HG03175 (cell line): ENCODE measurements at regions not wholly inside any gene's neighbourhood (a gene's known extent, or its start where the extent isn't known, plus 50 kb on each side); places are given as distances from the start of the nearest gene placed in this dataset.

Source experiments
- ATAC-seq: cut with Tn5 transposase; IDR thresholded peaks from one replicate; pipeline ENCODE4 v1.9.1; 2021; ENCODE audit warnings: mild to moderate bottlenecking, moderate library complexity; ENCODE audit not compliant: unreplicated experiment

DNA sequence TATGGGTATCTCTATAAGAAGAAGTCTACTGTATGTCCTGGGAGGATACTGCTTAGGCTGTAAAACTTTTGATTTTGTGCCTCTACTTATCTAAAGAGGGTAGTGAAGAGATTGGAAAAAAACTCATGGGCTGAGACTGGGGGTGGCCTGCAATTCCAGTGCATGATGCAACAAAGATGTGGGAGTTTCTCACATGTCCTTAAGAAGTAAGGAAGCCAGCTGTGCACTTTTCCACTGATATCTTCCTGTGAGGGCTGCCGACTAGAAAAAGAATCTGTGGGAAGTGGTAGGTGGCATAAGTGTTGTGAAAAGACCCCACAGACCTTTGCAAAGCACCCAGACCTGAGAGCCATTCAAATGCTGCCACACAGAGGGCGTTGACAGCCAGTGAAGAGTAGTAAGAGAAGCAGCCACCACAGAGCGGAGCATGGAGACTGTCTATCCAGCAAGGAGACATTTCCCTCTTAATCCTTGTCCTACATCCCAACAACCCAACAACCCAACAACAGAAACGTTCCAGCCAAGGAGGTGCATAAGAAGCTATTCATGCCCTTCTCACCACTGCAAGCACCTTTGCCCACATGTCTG, 65.1 kb downstream of the PFDN4 start:
- ATAC-seq, result no peak

DNA sequence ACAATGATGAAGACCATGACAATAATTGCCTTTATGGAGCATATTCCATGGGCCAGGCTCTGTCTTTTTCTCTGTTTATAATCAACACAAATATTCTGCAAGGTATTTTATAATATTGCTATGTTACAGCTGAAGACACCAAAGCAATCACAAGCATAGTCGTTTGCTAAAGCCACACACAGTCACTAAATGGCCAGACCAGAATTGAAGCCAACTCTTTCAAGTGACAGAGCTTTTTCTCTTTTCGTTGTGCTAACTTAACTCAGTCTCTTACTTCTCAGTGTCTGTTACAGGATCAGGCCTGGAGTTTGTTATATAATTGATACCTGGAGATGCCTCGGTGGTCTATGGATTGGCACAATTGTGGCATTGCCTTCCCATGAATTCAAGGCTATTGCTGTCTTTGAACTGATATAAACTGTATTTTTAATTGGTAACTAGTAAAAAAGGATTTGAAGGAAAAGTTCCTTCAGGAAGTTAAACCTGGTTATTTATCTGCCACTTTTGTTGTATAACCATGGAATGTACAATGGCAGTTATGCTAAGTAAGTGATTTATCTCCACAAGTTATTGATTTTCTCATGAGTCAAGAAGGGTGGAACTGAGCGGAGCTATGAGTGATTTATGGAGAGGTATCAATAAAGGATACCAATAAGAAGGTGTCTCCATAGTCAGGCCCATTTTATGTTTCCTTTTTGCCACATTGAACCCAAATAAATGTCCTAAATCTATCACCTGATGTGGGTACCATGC, 67.6 kb downstream of the PFDN4 start:
- ATAC-seq, result no peak

DNA sequence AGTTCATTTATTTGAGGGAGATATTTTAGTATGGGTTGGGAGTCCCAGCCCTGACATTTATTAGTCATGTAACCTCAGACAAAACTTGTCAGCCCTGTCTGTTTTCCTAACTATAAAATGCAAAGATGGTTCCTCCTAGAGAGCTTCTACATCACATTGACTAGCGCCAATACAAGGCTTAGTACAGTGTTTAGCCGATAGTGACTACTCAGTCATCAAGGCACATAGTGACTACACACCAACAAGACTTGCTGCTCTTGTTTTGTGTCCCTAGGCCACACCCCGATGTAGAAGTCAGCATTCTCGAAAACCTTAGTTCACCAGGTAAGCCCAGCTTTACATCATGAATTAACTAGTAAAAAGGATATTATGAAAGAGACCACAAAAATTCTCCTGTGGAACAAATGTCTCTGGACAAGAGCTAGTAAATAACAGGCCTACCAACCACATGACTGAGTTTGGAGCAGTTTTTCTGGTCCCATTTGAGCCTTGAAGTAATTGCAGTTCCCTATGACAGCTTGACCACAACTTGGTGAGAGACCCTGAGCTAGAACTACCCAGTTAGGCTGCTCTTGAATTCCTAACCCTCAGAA, 68.8 kb downstream of the PFDN4 start:
- ATAC-seq, result no peak

DNA sequence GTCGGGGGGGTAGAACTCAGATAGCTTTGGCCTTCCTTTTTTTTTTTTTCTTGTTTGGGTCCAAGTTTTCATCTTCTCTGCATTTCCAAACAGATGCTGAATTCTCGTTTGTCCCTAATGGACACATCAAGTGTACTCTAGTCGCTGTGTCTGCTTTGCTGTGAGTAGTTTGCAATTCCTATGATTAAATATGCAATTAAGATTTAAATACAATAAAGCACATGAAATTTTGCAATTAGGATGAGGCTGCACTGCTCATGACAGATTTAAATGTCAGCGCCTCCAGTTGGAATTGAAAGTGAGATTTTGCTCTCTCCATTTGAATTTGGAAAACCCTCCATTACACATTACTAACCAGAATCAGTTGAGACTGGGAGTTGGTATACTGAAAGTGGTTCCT, 70.4 kb downstream of the PFDN4 start:
- no peak for ATAC-seq

DNA sequence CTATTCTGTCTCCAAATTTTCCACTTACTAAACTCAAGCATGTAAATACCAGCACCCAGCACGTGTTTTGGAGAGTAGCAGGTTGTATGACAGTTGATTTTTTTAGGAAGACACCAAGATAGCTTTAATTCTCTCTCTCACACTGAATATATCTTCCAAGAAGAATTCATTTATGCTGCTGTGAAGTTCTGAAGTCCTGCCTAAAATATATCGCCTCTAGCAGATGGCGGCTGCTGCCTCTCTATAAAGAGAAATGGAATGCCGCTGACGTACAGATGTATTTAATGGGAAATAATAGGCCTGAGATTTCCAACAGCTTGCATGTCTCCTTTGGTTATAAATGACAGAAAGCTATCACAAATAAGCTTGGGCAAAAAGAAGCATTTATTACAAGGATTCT, 74.7 kb downstream of the PFDN4 start:
- no peak for ATAC-seq

DNA sequence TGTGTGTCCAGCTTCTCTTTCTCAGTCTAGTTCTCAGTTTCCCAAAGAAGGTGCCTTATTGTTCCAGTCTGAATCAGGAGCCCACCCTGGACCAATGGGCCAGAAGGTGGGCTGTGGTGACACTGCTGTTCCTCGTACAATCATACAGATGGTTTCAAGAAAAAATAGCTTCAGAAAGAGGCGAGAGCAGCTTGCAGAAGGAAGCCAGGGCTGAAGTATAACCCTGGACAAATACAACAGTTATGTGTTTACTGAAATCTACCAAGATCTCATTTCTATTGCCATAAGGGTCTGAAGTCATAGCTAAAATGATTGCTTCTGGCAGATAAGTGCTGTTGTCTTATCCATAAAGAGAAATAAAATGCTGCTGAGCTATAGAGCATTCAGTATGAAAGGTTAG, 75.4 kb downstream of the PFDN4 start:
- no peak for ATAC-seq

DNA sequence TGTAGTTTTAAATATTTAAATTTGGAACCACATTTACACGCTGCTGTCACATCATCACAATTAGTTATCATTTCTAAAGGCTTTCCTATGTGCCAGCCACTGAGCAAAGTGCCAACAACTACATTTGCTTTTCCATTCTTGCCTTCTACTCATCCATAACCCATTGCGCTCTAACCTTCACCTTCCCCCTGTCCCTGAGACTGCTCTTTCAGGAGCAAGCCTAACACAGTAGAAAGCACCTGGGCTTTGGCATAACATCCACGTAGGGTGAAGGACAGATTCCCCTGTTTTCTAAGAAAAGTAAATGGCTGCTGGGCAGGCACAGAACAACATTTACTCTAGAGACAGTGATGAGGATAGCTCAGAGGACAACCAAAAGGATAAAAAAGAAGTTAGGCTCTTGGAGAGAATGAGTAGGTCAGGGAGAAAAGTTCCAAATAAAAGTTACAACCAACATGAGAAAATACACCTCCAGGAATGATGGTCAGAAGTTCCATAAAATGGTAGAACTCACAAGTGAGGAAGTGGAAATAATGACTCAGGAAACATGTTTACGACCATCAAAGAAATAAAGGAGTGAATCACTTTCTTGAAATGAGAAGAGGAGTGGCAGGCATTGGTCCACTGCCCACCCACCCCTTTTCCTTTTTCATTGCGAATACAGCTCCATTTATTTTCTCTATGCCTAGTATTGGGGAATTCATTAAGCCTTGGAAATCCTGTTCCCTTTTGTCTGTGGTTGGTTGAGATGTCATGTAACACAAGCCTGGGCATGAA, 77.2 kb downstream of the PFDN4 start:
- no peak for ATAC-seq

DNA sequence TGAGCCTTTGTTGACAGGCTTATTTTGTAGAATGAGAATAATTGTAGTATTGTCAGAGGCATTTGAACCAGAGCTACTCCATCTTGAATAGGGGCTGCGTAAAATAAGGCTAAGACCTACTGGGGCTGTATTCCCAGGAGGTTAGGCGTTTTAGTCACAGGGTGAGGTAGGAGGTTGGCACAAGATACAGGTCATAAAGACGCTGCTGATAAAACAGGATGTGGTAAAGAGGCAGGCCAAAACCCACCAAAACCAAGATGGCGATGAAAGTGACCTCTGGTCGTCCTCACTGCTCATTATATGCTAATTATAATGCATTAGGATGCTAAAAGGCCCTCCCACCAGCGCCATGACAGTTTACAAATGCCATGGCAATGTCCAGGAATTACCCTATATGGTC, 82.7 kb downstream of the PFDN4 start:
- ATAC-seq, result no peak

DNA sequence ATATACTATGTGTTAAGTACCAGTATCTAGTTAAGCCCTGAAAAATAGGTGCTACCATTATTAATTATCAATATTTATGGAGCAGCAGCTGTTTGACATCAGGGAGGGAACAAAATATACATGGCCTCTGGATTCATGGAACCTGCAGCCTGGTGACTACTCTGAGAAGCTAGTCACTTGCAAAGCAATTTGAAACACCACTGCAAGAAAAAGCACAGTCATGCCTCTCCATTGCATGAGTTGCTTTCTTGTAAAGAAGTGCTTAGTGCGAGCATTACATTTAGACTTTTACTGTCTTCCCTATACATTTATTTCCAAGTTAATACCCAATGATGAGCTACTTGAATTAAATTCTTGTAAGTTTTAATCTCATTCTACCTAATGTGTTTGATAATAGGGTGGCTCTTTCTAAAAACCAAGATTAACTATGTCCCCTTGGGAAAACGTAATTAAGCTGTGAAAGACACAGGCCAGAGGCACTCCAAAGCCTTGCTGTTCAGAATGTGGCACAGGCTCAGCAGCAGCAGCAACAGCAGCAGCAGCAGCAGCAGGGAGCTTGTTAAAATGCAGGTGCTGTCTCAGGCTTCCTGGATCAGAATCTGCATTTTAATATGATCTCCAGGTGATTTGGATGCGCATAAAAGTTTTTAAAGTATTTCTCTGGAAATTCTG, 83.6 kb downstream of the PFDN4 start:
- no peak for ATAC-seq

DNA sequence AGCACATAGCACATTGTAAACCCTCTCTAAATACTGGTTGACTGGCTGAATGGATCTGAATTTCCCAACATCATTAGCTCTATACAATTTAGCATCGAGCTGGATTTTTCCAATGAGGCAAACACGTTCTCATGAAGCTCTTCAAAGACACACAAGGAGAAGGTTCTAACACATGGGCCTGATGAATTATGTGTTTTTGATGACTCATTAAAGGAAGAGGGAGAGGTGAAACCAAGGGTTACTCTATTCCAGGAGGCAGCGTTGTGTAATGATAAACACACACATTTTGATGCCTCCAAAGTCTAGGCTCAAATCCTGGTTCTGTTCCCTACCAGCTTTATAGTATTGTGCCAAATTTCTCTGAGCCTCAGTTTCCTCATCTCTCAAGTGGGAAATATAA, 84.3 kb downstream of the PFDN4 start:
- no peak for ATAC-seq

DNA sequence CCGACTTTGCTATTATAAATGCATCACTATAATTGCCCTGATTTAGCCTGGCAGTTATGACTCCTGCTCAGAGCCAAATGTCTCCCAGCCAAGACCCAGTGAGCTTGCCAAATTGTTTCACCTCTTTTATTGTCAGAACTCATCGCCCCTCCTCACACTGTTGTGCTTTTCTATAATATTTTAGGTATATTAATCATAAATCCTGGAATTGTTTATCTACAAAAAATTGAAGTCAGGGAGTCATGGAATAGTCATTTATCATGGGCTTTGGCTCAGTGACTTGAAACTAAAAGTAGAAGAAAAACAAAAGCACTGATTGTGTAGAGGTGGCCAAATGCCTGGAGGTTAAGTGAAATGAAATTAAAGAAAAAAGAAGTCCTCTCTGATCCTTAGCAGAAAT, 85.6 kb downstream of the PFDN4 start:
- ATAC-seq, result no peak

DNA sequence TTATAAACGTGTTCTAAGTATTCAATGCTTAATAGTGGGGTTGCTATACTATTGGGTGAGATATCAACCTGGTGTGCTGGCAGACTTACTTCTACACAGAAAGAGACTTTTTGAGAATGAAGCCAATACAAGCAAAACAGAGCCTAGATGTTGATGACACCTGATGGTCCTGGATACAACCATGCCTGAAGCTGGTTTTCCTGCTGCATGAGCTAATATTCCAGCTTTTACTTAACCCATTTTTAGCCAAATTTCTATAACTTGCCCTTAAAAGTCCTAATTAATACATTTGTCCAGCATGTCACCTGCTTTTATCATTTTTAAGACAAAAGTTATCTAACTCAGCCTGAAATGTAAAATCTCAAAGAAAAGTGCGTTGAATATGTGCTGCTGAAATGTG, 86.2 kb downstream of the PFDN4 start:
- no peak for ATAC-seq

DNA sequence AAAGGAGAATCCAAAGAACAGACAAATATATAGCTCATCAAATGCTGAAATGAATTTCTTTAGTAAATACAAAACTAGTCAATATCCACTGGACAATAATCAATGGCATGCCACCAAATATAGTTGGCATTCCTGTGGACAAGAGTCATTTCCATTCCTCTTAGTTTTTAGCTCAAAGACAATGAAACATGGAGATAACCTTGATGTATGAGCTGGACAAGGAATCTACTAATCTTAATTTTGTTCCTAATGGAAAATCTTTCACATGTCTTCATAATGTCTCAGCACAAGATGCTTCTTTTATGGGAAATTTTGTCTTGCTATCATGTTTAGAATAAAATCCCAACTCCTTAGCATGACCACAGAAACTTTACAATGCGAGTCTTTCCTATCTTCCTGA, 87.8 kb downstream of the PFDN4 start:
- no peak for ATAC-seq

DNA sequence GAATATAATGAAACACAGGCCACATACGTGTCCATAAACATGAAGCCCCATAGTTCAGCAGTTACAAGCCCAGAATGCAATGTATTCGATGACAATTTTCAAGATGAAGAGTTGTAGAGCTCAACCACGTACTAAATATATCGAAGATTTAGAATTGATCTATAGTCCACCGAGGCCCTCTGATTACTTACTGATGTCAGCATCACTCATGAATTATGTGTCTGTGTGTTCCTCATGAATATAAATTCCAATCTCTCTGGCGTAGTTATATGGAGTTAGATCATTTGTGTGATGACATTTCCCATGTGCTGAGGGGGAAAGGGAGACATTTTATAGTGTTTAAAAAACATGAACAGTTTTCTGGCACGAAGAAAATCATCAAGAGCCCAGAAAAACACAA, 97.5 kb downstream of the PFDN4 start:
- no peak for ATAC-seq

DNA sequence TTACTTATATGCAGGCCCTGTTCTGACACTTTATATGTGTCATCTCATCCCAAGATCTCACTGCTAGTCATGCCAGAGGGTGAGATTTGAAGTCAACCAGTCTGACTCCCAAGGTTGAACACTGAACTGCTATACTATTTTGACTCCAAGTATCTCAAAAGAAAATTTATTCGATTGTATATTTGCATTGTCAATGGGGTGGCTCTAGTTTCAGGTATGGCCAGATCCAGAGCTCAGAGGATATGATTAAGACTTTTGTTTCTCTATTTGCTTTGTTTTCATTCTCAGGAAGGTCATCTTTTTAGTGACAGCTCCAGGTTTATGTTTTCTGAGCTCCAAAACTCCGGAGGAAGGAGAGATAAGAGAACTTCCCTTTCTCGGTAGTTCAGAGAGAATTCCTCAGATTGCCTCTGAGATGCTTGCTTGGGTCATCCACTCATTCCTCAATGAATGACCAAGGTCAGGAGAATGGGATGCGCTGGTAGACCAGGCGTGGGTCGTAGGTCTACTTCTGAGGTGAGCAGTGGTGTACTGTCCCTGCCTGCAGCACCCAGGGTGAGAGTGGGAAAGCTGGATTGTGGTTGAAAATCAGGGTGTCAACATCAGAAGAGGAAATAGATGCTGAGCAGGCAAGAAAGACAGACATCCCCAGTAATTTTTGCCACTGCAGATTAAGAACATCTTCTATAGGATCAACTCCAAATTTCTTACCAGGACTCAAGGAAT, 99.3 kb downstream of the PFDN4 start:
- no peak for ATAC-seq

DNA sequence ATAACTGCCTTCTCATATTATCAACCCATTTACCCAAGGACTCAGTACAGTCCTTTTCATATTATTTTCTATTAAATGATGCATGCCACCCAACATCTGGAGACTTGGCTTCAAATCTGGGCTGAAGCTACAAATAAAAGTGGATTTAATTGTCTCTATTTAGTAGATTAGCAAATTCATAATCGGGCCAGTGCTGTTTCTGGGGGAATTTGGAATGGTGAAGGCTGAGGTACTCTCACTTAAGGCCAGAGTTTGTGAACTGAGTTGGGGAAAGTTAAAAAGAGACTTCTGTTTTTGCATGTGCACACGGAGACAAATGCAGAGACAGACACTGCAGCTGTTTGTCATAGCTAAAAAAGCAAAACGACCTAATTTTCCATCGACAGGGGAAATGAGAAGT, 100.9 kb downstream of the PFDN4 start:
- no peak for ATAC-seq

DNA sequence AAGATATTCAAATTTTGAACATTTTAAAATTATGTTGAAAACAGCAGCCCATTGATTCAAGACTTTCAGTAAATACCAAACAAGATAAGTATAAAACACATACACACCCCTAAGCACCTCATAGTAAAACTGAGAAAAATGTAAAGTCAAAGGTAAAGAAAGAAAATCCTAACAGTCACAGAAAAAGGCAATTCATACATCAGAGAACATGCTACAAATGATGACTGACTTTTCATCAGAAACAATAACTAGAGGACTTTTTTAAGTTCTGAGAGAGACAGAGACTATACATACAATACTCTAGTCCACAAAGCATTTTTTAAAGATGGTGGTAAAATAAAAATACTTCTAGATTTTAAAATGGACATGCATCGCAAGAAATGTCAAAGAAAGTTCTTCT, 111.0 kb downstream of the PFDN4 start:
- no peak for ATAC-seq

DNA sequence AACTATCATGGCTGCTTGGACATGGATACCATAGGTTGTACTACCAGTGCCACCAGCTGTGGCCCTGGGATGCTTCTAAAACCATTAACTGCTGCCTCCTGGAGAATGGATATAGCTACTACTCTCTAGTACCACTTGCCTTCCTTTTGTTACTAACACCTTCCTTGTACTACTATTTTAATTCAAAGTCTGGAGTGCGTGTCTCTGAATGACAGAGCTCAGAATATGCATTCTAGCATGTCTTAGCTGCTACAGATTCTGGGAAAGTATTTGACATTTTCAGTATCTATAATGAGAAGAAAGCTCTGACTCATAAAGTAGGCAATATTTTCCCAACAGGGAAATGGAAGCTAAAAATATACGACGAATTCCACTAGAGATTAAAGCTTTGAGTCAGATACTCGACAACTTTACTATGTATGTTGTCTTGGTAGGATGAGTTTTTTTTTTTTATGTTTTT, 112.3 kb downstream of the PFDN4 start:
- no peak for ATAC-seq

DNA sequence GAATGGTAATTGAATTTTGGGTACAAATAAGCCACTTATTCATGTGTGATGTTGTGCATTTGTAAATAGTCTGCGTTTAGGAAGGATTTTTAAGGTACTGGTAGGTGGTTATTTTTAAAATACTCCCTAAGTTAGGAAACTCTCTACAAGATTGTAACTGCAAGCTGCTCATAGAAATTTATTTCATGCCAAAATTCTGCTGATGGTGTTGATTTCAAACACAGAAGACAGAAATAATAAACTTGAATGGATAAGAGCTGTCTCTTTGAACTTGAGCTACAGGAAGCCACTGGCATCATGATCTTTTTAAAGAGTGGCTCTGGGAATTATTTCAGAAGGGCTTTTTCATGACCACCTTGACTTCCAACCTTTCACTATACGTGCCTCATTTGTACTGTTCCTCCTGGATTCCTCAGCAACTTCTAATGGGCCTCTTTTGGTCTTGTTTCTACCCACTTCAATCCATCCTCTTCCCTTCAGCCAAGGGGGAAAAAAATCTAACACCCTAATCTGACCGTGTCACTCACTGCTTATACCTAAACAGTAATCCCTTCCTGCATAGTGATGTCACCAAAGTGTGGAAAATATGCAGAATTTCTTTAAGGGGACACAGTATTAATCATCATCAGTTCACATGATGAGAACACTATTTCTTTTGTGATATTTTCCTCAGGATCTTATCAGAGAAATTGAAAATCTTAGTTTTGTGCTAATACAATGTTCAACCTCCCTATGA, 113.6 kb downstream of the PFDN4 start:
- no peak for ATAC-seq

DNA sequence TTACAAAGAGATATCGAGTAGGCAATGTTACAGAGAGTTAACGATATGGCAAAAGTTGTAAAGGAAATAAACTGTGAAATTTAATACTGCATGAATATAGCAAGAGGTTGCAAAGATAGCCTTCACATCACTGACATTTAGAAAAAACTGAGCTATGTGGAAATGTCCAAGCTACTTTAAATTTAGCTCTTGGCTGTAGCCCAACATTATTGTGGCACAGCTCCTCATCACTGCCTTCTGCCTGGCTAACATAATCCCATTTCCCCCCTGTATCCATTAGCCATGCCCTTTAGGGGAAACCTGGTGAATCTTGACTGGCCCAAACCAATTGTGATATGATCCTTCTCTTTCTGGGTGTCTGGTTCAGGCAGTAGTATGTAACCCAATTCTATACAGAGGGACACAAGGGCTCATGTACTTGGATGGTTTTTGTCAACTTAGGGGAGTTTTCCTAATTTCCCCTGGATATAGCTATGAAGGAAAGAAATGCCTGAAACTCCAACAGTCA, 115.4 kb downstream of the PFDN4 start:
- ATAC-seq, result no peak
